OCI-LY7 (cell line): ENCODE measurements at regions not wholly inside any gene's neighbourhood (a gene's known extent, or its start where the extent isn't known, plus 50 kb on each side); places are given as distances from the start of the nearest gene placed in this dataset.

ENCODE experiments used
- EZH2phosphoT487 ChIP-seq: fragments of 200-600 bp; sonication (generic); IDR thresholded peaks from 2 replicates; pipeline ENCODE4 v1.6.1; 2018; ENCODE audit warnings: low read depth, borderline replicate concordance, mild to moderate bottlenecking, mixed run types, antibody characterized with exemption, low read length, moderate library complexity, mixed read lengths
- TF ChIP-seq, protein P1 (sequence below): fragments of 200-600 bp; sonication (generic); conservative IDR thresholded peaks from 2 replicates; pipeline ENCODE4 v1.5.1; 2014; ENCODE audit warnings: mild to moderate bottlenecking, antibody characterized with exemption, low read length, moderate library complexity, mixed read lengths

DNA sequence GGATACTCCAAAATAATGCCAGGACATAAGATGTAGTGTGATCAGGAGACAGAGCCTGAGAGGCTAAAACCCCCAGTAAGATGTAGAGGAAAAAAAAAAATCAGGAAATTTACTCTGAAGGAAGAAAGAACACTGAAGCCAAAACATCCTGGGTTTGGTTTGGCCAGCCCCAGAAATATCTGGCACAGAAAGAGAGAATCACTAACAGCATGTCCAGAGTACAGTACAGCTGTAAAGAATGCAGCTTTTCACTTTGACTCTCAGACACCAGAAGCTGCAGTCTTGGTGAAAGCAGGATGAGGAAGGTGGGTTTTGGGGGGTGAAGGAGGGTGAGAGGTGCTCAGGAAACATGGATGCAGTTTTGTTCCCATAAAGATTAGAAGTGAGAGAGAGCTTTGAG is 1577.7 kb upstream of the ACVR2A start:
- TF ChIP-seq, protein P1, sequence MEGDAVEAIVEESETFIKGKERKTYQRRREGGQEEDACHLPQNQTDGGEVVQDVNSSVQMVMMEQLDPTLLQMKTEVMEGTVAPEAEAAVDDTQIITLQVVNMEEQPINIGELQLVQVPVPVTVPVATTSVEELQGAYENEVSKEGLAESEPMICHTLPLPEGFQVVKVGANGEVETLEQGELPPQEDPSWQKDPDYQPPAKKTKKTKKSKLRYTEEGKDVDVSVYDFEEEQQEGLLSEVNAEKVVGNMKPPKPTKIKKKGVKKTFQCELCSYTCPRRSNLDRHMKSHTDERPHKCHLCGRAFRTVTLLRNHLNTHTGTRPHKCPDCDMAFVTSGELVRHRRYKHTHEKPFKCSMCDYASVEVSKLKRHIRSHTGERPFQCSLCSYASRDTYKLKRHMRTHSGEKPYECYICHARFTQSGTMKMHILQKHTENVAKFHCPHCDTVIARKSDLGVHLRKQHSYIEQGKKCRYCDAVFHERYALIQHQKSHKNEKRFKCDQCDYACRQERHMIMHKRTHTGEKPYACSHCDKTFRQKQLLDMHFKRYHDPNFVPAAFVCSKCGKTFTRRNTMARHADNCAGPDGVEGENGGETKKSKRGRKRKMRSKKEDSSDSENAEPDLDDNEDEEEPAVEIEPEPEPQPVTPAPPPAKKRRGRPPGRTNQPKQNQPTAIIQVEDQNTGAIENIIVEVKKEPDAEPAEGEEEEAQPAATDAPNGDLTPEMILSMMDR: no peak
- no peak for TF ChIP-seq EZH2phosphoT487
